ENCODE measurements at regions not wholly inside any gene's neighbourhood (a gene's known extent, or its start where the extent isn't known, plus 50 kb on each side); places are given as distances from the start of the nearest gene placed in this dataset.

GRCh38 chr12:127455347-127456265, 811.4 kb upstream of the TMEM132C start:
- TF ChIP-seq CTCF (IDR thresholded peaks at IDR 0.05) (peak; percentile 62), EZH2 (IDR thresholded peaks at IDR 0.05) (peak; percentile 81)
